NCI-H1694 (cell line): ENCODE measurements at regions not wholly inside any gene's neighbourhood (a gene's known extent, or its start where the extent isn't known, plus 50 kb on each side); places are given as distances from the start of the nearest gene placed in this dataset.
"Not testable (repeated sequence)": the region's sequence is repeated elsewhere in the genome, so short reads cannot be mapped to it uniquely, and the experiment has no call there.

Experiments used
- DNase-seq: peaks from one replicate; lab custom pipeline; 2025; lab: John Stamatoyannopoulos, UW

DNA sequence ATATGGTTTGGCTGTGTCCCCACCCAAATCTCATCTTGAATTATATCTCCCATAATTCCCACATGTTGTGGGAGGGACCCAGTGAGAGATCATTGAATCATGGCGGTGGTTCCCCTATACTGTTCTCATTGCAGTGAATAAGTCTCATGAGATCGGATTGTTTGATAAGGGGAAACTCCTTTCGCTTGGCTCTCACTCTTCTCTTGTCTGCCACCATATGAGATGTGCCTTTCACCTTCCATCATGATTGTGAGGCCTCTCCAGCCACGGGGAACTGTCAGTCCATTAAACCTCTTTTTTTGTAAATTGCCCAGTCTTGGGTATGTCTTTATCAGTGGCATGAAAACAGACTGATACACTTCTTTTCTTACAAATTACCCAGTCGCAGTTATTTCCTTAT, 417.6 kb upstream of the RUNX1 start:
- DNase-seq, result not testable (repeated sequence)

DNA sequence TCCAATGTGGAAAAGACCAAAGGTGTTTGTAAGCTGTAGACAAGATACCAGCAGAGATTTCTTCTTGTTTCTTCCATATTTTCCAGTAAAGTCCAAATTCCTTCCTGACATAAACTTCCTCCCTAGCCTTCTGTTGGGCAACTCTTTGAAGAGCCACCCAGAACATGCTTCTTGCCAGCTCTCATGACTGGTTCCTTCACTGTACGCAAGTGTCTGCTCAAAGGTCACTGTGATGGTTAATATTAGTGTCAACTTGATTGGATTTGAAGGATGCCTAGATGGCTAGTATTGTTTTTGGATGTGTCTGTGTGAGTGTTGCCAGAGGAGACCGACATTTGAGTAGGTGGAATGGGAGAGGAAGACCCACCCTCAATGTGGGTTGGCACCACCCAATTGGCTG, 416.6 kb upstream of the RUNX1 start:
- no peak for DNase-seq

DNA sequence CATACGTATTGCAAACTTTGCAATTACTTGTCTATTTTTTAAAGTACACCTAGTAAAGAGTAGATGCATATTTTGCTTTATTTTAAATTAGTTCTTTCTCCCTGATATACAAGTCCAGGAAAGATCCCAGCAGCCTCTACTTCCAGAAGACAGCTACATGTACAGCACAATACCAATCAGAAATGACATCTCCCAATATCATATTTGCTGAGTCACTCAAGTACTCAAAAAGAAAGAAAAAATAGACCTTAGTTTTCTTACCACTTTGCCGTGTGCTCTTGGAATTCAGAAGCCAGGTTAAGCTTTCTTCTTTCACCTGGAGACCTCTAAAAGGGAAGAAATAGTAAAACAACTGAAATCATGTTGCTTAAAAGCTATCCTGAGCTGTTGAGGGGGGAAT, 412.6 kb upstream of the RUNX1 start:
- DNase-seq, result no peak

DNA sequence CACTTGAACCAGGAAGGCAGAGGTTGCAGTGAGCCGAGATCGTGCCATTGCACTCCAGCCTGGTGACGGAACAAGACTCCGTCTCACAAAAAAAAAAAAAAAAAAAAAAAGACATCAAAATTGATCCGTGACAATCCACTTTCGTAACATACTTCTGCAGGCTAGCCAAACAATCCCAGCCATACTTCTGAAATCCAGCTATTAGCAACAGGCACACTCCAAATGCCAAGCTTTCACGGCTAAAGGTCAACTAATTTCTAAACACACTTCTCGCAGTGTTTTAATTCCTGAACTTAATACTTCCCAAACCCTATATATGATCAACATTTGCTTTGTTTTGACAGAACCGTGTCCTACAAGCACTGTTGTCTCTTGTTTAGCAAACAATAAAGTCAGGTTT, 411.3 kb upstream of the RUNX1 start:
- DNase-seq, result no peak

DNA sequence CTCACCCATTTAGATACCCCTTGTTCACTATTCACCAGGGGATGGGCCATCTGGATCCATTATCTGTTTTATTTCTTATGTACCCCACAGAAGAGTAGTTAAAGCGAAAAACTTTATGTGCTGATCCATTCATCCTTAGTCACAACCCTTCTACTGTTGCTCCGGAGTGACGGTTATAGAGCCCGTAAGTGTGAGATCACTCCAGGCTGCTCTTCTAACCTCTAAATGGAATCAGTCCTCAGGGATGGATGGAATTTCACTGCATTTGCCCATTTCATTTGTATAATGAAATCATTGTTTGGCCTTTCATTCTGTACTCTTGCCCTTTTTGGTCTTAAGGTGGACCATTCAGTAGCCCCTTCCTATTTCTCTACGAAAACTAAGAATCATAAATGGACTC, 409.3 kb upstream of the RUNX1 start:
- DNase-seq, result no peak

DNA sequence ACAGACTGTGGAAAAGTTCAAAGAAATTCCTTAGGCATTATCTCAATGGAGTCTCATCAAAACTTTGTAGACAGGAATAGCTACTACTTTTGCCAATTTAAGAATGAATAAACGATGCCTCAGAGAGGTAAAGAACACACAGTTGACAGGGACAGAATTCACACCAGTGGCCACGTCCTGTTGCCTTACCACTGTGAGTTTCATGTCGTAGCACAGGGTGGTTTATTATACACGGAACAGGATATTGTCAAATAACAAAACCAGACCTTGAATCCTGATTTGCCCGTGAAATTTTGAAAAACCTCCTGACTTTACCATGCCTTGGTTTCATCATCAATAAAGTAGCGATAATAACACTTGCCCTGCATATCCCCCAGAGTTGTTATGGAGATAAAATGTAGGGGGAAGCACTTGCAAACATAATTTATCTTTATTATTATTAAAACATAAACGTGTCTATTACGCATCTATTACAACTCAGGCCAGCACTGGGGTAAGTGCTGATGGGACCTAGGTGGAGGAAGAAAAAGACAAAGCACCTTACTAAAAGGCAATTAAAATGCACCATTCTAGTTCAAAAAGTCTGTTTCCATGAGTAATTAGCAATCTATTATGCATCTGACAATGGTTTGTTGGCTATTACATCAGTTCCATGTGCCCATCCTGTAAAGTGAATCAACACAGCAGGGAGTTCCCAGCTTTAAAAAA, 408.1 kb upstream of the RUNX1 start:
- DNase-seq, result no peak

DNA sequence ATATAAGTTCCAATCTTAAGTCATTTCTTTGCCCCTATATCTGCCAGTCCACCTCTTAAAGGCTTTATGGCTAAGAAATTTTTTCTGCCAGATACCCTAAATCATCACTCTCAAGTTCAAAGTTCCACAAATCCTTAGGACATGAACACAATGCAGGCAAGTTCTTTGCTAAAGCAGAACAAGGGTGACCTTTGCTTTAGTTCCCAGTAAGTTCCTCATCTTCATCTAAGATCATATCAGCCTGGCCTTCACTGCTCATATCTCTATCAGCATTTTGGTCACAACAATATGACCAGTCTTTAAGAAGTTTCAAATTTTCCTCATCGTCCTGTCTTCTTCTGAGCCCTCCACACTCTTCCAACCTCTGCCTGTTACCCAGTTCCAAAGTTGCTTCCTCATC, 402.2 kb upstream of the RUNX1 start:
- DNase-seq, result no peak

DNA sequence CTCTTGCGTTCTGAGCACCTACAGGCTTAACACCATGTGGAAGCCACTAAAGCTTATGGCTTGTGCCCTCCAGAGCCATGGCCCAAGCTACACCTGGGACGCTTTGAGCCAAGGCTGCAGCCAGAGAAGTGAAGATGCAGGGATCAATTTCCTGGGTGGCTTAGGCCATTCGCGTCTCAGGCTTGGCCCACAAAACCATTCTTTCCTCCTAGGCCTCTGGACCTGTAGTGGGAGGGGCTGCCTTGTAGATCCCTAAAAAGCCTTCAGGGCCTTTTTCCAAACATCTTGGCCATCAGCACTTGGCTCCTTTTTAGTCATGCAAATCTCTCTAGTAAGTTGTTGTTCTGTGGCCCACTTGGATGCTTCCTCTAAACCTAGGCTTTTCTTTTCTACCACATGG, 401.7 kb upstream of the RUNX1 start:
- DNase-seq, result no peak

DNA sequence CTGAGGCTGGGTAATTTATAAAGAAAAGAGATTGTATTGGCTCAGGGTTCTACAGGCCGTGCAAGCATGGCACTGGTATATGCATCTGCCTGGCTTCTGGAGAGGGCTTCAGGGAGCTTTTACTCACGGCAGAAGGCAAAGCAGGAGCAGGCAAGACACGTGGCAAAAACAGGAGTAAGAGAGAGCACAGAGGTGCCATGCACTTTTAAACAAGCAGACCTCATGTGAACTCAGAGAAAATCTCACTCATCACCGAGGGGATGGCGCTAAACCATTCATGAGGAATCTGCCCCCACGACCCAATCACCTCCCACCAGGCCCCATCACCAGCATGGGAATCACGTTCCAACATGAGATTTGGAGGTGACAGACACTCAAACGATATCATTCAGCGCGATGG, 400.7 kb upstream of the RUNX1 start:
- DNase-seq, result no peak

DNA sequence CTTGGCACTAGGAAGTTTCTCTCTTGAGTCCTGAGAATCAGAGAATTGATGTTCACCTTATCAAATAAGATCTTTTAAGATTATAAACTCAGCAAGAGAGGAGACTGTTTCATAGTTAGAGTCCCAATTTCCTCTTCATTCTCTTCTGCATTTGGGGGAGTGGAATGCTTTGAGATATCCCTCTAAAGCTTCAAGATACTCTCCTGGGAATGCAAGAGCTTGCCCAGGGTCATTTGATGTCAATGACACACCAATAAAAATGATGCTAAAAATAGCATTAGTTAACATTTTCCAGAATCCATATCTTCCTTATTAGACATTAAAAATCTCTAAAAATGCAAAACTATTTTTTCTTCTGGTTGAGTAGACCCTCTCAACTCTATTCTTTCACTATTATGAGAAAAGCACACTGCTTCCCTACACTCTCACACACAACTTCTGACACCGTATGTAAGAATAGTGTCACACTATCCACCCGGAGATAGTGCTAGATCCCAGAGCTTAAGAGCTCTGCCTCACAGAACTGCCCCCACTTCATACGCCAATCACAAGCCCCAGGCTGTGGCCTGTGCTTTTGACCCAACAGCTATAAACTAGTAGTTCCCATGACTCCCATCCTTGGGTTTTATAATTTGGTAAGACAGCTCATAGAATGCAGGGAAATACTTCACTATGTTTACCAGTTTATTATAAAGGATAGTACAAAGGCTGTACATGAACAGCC, 399.9 kb upstream of the RUNX1 start:
- no peak for DNase-seq

DNA sequence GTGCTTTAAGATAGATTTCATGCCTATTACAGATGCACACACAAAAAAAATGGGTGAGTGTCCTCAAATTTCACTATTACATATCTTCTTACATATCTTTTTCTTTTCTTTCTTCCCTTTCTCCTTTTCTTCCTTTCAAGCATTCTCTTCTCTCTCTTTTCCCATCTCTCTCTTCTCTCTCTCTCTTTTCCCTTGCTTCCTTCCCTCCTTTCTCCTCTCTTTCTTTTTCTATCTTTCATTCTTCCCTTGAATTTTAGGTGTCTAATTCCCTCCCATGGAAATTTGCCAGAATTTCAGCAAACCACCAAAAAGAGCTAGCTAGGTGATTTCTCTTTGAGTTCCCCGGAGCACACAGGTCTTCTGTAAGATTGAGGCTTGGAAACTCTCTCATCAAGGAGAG, 395.3 kb upstream of the RUNX1 start:
- no peak for DNase-seq

DNA sequence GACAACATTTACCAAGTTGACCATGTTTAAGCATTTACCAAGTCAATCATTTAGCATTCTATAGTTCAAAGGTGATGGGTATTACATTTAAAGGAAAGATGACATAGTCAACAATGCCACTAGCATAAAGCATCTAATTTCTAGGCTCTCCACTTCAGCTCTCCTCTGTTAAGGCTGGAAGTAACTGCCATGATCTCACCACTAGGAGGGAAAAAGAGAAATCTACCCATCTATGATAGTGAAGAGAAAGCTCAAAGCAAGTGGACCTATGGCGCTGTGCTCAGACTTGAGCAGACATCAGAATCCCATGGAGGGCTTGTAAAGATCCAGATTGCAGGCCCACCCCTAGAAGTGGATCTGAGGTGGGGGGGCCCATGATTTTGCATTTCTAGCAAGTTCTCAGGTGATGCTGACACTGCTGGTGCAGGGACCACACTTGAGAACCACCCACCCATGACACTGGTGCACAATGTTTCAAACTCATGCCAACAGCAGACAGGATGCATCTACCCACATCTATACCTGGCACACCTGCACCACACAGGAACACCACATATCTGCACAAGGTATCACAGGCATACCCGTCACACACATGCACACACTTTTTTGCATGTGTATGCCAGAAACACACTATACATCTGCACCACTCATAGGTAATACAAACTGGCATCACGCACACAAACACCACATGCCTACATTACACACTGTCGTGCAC, 392.9 kb upstream of the RUNX1 start:
- no peak for DNase-seq

DNA sequence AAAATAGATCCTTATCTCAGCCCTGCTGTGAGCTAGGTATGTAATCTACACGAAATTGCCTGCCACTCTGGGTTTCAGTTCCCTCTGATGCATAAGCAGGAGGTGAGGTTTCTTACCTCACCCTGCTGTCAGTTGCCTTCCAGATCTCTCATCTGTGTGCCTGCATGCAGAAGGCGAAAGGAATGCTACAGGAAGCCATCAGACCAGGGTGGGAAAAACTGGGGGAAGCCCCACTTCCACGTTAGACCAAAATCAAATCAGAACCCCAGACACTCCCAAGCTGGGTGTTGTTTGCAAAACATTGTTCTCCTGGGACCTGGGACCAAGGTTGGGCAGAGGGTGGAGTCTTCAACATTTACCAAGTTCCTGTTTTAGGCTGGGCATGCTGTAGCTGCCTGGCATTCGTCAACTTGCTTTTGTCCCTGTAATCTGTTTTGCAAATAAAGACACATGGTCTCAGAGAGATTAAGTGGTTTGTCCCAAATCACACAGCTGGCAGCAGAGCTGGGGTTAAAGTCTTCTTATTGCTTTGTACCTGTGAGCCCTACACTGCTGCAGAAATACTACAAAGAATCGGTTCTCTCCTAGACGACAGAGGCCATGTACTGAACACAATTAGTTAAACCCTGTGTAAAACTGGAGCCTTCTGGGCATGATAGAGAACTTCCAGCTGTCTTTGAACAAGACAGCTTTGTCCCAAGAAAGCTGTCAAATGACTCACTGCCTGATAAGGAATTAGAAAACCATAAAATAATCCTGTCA, 389.7 kb upstream of the RUNX1 start:
- no peak for DNase-seq

DNA sequence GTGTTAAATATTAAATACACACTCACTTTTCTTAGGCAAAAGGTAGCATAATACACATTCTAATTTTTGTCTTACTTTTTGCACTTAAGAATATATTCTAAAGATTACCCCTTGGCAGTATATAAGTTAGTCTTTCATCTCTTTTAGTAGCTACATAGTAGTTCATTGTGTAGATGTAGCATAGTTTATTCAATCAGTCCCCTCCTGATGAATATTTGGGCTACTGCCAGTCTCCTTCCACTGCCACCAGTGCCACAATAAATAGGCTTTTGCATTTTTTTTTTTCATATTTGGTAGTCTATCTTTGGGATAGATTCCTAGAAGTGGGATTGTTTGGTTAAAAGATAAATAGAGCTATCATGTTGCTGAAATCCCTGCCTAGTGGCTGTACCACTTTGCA, 388.8 kb upstream of the RUNX1 start:
- DNase-seq, result no peak

DNA sequence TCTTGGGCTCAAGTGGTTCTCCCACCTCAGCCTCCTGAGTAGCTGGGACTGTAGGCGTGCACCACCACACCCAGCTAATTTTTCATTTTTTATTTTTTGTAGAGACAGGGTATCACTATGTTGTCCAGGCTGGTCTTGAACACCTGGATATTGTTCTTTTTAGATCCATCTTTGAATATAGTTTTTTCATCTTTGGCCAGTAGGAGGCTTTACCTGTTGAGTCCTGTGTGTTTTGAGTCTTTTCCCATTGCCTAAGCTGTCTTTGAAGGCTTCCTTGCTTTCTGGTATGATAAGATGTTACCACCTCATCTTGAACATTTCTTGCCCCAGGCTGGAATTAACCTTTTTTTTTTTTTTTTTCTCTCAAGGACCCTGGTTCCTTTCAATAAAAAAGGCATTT, 387.8 kb upstream of the RUNX1 start:
- DNase-seq, result no peak

DNA sequence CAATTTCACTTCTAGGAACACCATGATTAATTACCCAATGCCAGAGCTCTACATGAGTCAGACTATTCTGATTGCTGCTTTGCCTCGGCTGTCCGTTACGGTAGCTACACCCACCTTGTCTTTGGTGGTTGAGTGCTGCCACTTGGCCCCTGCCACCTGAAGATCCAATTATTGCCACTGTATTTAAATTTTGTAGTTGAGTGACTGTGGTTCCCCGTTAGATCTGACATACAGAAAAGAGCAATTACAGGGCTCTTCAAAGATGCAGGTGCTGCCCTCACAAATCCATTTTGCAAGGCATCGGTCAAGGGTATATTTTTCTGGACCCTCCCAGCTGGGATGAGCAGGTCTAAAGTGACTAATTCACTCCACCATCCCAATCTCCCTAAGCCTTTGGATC, 383.5 kb upstream of the RUNX1 start:
- DNase-seq, result not testable (repeated sequence)

DNA sequence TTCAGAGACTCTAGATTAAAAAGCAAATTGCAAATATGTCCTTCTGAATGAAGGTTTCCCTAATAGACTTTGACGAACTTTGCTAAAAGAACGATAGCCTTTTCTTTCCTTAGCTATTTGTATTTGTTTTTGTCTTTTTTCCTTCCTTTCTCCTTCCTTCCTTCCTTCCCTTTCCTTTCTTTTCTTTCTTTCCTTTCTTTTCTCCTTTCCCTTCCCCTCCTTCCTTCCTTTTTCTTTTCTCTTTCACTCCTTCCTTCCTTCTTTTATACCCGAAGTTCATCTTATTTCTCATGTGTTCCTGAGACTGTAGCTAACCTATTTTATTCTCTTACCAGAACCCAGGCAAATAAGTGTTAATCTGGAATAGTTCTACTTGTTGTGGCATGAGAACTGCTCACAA, 381.2 kb upstream of the RUNX1 start:
- no peak for DNase-seq

DNA sequence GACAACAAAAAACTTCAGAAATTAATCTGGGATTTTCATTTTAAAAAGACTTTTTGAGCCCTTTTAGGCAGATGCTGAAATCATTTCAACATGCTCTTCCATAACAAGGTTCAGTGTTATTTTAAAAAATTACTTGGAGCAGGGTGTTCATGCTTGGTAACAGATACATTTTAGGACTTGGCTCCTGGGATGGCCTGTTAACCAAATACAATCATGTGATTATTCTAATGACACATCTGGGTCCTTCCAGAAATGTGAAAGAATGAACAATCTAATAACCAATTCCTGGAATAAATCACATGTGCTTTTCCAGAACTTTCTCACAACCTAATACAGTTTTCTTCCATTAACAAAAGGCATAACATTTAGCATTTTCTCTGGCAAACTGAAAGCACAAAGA, 379.8 kb upstream of the RUNX1 start:
- no peak for DNase-seq

DNA sequence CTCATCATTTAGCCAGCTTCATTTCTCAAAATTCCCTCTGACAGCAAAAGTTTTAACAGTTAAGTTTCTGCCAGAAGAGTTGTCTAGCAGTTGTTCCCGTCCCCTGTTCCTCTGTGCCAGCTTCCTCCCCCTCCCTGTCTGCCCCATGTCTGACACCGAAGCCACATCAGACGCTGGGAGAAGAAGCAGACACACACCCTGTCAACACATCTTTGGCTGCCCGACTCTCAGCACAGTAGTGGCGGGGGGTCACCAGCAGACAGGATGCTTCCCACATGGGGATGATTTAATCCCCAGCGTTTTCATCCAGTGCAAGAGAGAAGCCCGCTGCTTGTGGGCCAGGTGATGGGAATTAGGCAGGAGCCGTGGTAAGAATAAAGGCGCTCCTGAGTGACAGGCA, 379.4 kb upstream of the RUNX1 start:
- no peak for DNase-seq

DNA sequence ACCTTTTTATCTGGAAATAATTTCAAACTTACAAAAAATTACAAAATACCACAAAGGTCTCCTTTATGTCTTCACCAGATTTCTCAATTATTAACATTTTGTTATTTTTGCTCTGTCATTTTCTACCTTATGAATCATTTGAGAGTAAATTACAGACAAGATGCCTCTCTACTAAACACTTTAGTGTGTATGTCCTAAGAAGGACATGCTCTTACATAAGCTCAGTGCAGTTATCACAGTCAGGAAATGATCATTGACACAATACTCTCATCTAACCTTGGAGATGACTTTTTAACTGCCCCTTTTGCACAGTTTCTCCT, 378.9 kb upstream of the RUNX1 start:
- DNase-seq, result no peak

DNA sequence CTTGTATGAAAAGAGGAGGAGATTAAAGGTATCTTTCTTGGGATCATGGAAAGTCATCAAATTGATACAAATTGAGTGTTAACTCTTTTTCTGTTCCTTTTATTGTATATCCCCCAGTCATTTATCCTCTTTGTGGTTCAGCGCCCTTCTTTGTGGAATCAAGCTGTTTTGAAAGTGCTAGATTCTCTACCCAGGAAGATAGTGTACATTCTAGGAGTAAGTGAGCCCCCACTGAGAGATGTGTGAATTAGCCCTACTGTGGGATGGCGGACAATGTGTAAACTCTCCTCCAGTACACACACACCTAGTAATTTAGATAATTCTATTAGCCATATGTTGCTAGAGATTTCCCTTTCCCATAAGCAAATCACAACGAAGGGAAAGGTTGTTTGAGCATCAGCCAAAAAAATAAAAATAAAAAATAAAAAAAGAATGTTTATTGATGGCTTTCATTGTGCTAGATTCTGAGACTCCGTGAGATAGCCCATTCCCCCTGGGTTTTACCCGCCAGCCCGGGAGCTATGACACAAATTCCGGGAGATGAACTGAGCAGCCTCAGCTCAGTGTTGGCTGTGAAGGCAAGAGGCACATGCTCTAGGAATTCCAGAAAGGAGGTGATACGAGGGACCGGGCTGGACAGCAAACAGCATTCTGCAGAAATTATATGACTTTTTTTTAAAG, 378.4 kb upstream of the RUNX1 start:
- DNase-seq, result no peak

DNA sequence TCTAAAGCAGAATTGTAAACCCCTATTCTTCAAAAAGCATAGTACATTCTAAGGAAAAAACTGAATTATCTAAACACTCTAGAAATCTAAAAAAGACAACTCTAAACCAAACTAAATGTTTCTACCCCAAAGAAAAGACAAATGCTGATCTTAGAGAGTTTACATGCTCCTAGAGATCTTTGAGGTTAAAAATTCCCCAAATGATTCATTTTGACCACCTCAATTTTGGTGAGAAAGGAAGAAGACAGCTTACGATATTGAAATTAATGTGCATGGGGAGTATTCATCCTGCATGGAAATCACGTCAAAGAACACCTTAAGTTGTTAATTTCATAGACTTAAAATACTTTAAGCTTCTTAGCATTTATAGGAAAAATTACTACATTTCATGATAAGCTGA, 377.8 kb upstream of the RUNX1 start:
- no peak for DNase-seq
